Neural cell (in vitro differentiated cells): ENCODE measurements at regions not wholly inside any gene's neighbourhood (a gene's known extent, or its start where the extent isn't known, plus 50 kb on each side); places are given as distances from the start of the nearest gene placed in this dataset.

Experiments
- CTCF ChIP-seq: fragments of 450-650 bp; IDR thresholded peaks from 2 replicates; pipeline ENCODE4 v1.5.1; 2014; ENCODE audit warnings: antibody characterized with exemption, mild to moderate bottlenecking, moderate library complexity; ENCODE audit not compliant: poor library complexity, severe bottlenecking
- EZH2 ChIP-seq: fragments of 200-600, 300-800 bp; shearing (Covaris generic), sonication (generic); IDR thresholded peaks from 2 replicates; pipeline ENCODE4 v1.6.1; 2014; ENCODE audit warnings: antibody characterized with exemption, low read length, borderline replicate concordance, mild to moderate bottlenecking; ENCODE audit not compliant: insufficient read depth, poor library complexity, severe bottlenecking
- REST ChIP-seq: IDR thresholded peaks from 2 replicates; pipeline ENCODE4 v1.6.1; 2012; ENCODE audit warnings: borderline replicate concordance
- SMC3 ChIP-seq: fragments of 450-650 bp; conservative IDR thresholded peaks from 2 replicates; pipeline ENCODE4 v1.6.1; 2014; ENCODE audit warnings: antibody characterized with exemption, mild to moderate bottlenecking, moderate library complexity; ENCODE audit not compliant: poor library complexity

GRCh38 chr16:27645396-27645795 lies 95.5 kb downstream of the KATNIP start:
- no peak for TF ChIP-seq REST
- TF ChIP-seq CTCF = no peak
- no peak for TF ChIP-seq EZH2
- TF ChIP-seq SMC3 = no peak
